ENCODE measurements at regions not wholly inside any gene's neighbourhood (a gene's known extent, or its start where the extent isn't known, plus 50 kb on each side); places are given as distances from the start of the nearest gene placed in this dataset.
"Not testable (repeated sequence)": the region's sequence is repeated elsewhere in the genome, so short reads cannot be mapped to it uniquely, and the experiment has no call there.

DNA sequence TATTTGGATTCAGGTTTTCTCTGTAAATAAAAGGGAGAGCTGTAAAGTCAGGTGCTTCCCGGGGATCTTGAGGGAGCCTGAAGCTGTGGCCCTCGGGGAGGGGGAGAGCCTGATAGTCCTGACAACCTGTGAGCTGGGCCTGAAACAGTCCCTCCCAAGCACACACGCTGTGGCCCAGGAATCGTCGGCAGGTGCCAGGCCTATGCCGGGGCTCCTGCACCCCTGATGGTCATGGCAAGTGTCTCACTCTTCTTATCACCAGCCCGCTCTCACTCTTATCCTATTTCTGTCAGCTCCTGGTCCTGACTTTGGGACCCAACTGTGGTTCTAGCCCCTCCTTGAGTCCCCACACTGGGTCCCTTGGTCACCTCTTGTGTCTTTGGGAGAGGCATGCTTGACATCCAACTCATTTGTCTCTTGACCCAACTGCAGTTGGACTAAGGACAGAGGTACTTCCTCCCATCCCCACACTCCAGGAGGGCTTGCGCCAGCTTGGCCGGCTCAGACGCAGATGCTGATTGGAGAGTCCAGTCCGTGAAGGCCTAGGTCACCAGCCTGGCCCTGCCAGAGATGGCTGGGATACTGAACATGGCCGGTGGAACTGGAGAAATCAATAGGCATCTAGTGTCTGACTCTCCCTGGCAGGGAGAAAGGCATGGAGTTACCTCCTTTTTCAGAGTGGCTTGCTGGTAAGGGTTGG, 170.5 kb upstream of the WSCD1 start:
- no peak for DNase-seq (ENCODE audit: low spot score)

DNA sequence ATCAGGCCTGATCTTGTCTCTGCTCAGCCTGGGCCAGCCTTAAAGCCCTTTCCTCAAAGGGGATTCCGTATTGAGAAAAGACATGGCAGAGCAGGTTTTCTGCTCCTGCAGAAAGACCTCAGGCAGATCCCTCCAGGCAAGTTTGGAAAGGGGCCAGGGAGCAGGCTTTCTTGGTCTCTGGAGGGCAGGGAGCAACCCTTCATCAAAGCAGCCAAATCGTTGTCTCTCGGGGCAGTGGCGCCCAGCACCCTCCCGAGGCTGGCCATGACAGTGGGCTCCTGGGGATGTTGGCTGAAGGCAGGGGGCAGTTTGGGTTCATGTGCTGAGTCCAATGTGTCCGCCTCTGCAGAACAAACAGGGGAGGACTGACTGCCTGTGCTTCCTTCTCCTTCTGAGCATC, 168.4 kb upstream of the WSCD1 start:
- no peak for DNase-seq (ENCODE audit: low spot score)

DNA sequence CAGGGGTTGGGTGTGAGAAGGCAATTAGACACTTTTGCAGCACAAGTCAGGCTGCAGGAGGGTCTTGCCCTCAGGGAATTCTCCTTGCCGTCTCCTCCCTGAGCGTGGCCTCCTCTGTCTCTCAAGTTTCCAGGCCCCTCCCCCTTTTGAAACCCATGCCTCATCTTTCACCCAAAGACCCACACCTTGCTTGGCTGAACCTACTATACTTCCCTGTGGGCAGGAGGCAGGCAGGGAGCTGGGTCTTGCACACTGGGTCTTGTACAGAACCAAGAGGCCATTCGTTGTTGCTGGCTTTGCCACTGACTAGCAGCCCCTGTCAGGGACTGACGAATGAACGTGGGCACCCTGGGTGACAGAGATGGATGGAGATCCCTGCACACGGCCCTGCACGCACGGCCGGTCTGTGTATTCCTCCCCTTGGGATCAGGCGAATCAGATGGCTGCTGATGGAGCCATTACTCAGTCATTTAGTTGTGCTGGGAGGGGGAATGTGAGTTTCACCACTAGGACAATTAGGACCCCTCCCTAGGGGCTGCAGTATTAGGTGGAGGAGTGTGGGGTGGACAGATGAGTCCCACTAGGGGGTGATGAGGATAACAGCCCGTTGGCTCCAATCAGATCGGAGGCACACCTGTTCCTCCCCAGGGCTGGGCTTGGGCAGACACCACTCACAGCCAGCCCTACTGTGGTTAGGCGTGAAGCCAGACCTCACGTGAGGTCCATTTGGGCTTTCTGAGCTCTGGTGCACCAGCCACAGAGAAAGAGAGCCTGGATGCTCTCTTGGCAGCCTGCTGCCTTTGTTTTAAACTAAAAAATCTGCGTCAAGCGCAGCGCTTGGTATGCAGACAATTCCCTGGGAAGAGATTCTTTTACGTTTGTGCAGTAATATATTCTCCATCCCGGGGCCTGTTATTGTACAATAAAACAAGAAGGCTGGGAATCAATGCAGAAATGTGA, 167.7 kb upstream of the WSCD1 start:
- no peak for DNase-seq (ENCODE audit: low spot score)

DNA sequence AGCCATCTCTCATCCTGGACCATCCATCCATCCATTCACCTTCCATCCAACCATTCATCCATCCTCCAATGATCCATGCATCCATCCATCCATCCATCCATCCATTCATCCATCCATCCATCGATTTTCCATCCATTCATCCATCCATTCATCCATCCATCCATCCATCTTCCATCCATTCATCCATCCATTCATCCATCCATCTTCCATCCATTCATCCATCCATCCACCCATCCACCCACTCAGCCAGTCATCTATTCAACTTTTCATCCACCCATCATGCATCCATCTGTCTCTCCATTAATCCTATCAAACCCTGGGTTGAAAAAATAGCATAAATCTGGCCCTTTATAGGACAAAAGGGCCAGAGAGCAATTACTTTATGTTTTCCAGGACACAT, 158.3 kb upstream of the WSCD1 start:
- no peak for DNase-seq (ENCODE audit: low spot score)

DNA sequence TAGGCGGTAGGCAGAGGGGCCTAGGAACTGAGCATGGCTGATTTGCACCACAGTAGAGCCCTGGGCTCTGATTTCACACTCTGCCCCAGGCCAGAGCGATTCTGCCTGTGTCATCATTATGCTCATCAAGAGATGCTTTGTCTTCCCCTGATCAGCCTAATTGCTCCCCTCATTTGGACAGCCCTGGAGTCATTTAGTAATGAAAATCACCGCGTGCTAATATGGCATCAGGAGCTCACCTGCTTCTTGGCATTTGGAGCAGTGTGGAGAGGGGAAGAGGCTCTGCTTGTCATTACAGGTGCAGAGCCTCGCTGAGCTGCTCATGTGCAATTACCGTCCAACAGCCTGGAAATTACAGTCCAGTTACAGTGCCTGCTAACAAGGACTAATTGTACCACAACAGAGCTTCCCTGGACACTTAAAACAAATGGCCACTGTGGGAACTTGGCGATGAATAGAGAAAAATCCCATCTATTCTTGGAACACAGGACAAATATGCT, 157.1 kb upstream of the WSCD1 start:
- no peak for DNase-seq (ENCODE audit: low spot score)

DNA sequence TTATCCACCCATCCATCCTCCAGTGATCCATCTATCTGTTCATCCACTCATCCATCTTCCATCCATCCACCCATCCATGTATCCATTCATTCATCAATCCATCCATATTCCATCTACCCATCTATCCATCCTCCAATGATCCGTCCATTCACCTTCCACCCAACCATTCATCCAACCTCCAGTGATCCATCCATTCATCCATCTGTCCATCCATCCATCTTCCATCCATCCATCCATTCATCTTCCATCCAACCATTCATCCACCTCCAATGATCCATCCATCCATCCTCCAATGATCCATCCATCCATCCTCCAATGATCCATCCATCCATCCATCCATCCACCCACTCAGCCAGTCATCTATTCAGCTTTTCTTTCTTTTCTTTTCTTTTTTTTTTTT, 156.5 kb upstream of the WSCD1 start:
- no peak for DNase-seq (ENCODE audit: low spot score)

DNA sequence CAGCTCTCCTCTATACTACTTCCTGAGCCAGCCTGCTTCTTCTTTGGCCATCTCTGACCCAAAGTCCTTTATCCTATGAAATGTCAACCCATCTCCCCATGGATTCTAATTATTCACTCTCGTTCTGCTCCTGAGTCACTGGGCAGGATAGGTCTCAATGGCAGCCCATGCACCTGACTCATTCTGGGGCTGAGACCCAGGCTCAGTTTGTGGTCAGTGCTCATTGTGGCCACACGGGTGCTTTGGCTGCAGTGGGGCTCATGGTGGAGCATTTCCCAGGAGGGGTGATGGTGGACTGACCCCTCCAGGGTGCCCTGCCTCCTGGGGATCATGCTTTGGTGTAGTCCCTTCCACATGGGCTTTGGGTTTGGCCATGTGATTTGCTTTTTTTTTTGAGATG, 154.8 kb upstream of the WSCD1 start:
- DNase-seq (ENCODE audit: low spot score), result no peak

DNA sequence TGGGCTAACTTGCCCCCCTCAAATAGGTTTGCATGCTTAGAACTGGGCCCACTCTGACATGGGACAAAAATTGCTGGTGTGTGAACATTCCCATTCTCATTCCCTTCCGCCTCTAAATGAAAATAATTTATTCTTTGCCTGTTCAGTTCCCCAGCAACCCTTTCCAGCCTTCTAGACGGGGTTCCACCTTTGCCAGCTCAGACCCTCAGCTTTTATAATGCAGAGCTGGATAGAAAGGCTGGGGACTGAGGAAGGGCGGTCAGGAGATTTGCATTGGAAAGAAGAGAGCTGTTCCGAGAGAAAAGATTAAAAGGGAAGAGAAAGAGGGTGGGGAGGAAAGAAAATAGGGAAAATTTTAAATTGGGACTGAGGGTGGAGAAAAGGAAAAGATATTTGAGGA, 151.1 kb upstream of the WSCD1 start:
- DNase-seq (ENCODE audit: low spot score), result no peak

DNA sequence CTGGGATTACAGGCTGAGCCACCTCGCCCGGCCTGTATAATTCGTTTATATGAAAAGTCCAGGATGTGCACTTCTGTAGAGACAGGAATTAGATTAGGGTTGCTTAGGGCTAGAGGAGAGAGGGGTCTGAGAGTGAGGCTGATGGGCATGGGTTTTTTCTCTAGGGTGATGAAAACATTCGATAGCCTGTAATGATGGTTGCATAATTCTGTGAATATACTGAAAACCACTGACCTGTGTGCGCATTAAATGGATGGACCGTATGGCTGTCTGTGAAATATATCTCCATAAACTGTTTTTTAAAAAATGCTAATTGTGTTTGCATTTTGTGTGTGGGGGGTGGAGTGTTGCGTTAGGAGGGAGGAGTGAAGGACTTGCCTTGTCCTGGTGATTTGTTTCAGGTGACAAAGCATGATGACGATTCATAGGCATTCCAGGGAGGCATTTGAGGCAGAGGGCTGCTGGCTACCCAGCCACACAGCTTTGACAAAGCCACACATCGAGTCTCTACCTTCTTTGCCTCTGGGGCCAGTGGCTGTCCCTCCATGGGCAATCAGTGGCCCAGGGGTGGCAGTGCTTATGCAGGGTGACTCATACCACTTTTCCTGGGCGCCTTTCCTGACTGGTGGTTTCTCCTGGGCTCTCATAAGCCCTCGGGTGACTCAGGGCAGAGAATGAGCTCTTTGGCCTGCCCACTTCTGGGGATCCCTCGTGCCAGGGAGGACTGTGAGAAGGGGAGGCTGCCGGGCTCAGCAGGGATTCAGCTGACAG, 148.5 kb upstream of the WSCD1 start:
- no peak for DNase-seq (ENCODE audit: low spot score)

DNA sequence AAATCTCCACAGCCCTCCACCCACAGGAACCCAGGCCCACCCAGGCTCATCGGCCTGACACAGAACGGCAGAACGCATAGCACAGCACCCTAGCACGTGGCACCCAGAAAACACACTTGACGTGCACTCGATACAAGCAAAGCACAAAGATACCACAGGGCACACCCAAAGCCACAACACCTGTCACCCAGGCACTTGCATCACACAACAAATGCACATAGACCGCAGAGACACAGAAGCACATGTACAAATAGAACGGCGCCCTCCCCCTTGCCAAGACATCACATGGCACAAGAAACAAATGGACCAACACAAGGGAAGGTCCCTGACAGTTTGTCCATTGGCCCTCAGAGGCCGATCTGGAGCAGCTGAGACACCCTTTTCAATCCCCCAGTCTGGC, 147.7 kb upstream of the WSCD1 start:
- DNase-seq (ENCODE audit: low spot score), result no peak

DNA sequence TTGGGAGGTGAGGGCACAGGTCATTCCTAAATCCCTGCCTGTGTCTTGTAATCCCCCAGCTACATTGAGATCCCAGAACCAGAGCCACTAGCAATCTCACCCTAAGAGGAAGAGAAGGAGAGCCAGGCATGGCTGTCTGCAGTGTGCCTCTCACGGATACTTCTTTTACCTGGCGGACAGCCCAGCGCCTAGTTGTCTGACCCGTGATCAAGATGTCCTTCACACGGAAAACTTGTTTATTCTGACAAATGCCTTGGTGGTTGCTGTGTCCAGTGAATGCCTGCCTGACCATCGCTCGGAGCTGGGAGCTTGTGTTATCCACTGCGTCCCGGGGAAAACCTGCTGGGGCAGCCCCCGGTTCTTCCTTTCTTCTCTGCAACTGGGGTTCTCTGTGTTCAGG, 140.5 kb upstream of the WSCD1 start:
- no peak for DNase-seq (ENCODE audit: low spot score)

DNA sequence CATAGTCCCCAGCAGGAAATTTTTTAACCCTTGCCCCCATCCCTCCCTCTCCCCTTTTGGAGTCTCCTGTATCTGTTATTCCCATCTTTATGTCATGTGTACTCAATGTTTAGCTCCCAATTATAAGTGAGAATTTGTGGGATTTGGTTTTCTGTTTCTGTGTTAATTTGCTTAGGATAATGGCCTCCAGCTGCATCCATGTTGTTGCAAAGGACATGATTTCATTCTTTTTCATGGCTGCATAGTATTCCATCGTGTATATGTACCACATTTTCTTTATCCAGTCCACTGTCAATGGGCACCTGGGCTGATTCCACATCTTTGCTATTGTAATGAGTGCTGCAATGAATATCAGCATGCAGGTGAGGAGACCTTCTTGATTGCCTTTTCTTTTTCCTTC, 139.6 kb upstream of the WSCD1 start:
- not testable (repeated sequence) for DNase-seq (ENCODE audit: low spot score)

DNA sequence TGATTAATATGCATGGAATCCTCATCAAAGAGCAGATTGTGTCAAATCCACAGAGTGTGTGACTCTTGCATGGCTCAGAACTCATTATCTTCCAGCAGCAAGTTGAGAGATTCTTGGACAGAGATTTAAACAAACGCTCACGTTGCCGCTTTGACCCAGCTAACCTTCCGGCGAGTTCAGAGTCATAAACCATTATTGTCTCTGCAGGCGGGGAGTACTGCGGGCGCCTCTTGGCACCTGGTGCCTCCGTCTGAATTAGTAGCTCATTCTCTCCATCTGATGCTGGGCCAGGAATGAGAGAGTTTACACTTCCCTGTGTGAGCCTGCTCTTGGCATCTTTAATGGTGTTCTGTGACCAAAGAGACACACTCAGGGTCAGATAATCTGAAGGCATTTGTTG, 138.6 kb upstream of the WSCD1 start:
- DNase-seq (ENCODE audit: low spot score), result no peak

DNA sequence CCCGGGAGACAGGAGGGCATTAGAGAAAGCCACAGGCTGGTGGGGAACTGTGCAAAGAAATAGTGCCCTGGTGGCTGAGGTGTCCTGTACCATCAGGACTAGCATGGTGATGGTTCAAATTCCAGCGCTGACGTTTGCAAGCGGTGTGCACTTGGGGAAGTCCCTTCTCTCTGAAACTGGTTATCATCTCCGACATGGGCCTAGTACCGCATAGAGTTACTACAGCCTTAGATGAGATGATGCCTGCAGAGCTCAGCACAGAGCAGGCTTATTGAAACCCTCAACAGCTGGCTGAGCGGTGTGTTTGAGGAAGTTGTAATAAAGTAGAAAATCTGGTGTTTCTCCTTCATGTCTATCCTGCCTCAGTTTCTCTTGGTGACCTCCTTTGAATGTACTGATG, 136.7 kb upstream of the WSCD1 start:
- DNase-seq (ENCODE audit: low spot score), result no peak

DNA sequence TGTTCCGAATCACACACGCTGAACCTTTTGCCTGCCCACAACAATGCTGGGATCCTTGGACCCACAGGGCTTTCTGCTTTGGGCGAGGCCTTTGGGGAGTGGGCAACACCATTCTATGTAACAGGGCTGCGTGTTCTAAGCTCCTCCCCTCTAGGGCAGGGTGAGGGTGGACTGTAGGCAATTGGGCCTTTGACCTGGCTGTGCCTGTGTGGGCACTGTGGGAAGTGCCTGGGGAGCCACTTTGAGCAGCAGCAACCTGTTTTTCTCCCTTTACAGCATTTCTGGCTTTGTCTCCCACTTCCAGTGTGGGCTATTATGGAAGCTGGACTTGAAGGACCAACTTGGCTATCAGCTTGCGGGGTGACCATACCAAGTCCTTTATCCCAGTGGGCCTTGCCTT, 128.9 kb upstream of the WSCD1 start:
- DNase-seq (ENCODE audit: low spot score), result no peak

DNA sequence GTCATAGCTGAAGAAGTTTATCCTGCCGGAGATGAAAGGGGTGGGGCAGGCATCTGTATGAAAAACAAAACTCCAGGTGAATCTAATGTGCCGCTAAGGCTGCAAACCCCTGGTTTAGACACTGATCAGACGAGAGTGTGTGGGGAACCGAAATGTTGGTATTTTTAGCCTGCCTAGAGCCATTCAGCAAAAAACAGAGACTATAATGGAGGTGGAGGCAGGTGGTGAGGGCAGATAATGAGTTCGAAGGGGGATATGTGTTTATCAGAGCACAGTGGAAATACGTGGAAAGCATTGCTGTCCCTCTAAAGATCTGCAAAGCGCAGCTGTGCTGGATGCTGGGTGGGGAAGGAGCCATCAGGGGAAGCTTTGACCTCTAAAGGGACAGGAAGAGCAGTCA, 127.5 kb upstream of the WSCD1 start:
- no peak for DNase-seq (ENCODE audit: low spot score)

DNA sequence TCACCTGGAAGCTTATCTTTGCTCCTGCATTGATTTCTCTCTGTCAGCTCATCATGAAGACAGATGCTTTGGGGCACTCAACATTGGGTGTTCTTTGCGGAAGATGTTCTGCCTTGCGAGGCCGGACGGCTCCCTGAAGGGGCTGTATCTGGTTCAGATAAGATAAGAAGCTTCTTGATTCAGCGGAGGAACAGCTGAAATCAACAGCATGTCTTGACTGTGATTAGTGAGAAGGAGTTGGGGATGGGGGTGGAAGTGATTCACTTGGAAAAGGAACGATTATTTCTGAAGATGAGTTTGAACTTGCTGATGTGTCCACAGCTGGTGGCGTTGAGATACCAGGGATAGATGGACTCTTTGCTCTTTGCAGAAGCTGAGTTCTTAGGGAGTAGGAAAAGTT, 126.9 kb upstream of the WSCD1 start:
- no peak for DNase-seq (ENCODE audit: low spot score)

DNA sequence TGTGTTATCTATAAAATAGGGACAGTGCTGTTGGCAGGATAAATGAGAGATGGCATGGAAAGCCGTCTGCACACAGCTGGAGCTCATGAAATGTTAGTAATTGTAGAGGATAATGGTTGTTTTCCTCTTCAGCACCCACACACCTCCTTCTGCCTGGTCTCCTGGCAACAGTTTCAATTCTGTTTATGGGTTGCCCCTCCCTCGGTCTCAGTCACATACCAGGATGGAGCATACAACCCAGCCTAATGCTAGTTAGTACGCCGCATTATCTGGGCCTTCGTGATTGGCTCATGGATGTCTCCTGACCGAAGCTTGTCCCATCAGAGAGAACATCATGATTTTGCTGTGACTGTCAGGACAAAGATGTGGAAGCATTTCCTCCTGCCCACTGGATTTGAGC, 126.2 kb upstream of the WSCD1 start:
- DNase-seq (ENCODE audit: low spot score), result no peak

DNA sequence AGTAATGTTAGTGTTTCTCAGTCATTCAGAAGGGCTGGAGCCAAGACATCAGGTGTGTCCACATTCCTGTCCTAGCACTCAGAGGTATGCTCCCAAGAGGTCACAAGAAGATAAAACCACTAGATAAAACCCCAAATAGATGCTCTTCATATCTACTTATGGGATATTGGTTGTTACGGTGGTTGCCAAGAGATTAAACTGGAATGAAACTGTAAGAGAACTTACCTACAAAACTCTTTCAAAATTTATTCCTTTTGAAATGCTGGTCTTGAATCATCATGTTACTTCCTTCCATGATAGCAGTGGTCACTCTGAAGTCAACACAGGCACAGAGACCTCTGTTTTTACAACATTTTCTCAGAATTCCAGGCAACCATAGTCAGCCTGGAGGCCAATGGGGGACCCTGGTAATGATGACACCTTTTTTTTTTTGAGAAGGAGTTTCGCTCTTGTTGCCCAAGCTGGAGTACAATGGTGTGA, 122.4 kb upstream of the WSCD1 start:
- no peak for DNase-seq (ENCODE audit: low spot score)

DNA sequence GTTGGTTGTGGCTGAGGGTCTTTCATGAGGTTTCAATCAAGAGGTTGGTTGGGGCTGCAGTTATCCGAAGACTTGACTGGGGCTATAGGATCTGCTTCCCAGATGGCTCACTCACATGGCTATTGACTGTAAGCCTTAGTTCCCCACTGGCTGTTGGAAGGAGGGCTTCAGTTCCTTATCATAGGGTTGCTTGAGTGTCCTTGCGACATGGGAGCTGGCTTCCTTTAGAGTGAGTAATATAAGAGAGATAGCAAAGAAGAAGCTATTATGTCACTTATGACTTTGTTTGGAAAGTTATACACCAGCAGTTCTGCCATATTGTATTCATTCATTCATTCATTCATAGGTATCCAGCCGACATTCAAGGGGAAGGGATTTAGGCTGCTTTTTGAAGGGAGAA, 121.4 kb upstream of the WSCD1 start:
- DNase-seq (ENCODE audit: low spot score), result no peak

DNA sequence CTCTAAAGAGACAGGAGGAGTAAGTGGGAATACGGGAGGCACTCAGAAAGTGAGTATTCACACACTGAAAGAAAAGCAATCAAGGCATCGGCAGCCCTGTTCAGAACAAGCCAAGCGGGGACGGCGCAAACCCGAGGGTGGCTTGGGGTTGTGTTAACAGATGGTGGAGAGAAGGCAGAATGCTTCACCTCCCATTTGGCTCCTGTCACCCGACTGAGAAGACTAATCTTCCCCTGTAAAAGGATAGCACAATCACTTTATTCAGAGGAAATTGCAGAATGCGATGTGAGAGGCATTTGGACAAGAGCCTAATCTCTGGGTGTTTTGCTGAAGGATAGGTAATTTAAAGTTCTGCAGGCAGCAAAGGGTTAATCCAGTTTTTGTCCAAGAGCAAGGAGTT, 119.3 kb upstream of the WSCD1 start:
- no peak for DNase-seq (ENCODE audit: low spot score)

DNA sequence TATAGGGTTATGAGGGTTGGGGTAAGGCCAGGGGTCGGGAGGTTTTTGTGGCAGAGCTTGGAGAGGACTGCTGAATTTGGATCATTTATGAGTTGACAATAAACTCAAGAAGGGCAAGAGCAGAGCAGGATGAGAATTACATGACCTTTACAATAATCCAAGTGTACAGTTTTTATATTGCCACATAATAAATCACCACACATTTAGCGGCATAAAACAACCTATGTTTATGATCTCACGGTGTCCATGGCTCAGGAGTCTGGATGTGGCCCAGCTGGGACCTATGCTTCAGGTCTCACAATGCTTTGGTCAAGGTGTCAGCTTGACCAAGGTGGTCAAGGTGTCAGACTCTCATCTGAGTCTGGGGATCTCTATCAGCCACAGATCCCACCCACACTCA, 118.3 kb upstream of the WSCD1 start:
- no peak for DNase-seq (ENCODE audit: low spot score)

DNA sequence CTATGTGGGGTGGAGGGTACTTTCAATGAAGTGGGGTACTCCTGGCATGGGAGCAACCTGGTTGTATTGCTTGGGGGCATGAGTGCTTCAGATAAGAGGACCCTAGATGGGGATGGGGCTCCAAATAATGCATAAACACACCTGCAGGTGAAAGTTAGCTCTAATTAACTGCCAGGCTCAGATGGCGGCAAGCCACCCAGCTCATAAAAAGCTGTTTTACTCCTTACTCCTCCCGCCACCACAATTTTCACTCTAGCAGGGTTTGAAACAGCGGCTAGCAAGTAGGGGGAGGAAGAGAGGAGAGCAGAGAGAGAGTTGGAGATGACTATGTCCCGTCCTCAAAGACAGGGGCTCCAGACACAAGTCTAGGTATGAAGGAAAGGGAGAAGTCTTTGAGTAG, 117.7 kb upstream of the WSCD1 start:
- DNase-seq (ENCODE audit: low spot score), result no peak

Measured in germinal center (tissue), 1 donor.